Endothelial cell of umbilical vein (primary cell): ENCODE measurements at regions not wholly inside any gene's neighbourhood (a gene's known extent, or its start where the extent isn't known, plus 50 kb on each side); places are given as distances from the start of the nearest gene placed in this dataset.

Experiments
- BruUV-seq: library from RNA; stranded (reverse); fragments of 400-500 nt; replicated peaks from 2 replicates; lab custom pipeline; 2021; lab: Mats Ljungman, UMichigan
- CTCF ChIA-PET: fragments of 300-600, 350-600 bp; sonication (Branson Sonifier 250); formaldehyde crosslinking; loops from one replicate; lab custom pipeline; 2021; ENCODE audit warnings: antibody characterized with exemption, inconsistent platforms; lab: Charles Lee
- POLR2A ChIA-PET: fragments of 300-600, 350-600 bp; sonication (Branson Sonifier 250); formaldehyde crosslinking; loops from one replicate; lab custom pipeline; 2021; ENCODE audit warnings: antibody characterized with exemption, inconsistent platforms; lab: Charles Lee
- DNase-seq: peaks from one replicate; pipeline ENCODE4 v3.0.0-alpha.2; 2011; ENCODE audit warnings: low read depth, low spot score
- FAIRE-seq: peaks from 2 replicates; lab custom pipeline; 2011; peaks lifted over from hg19 to GRCh38; lab: Jason Lieb, UNC
- H2AFZ ChIP-seq: 2 replicates; pipeline ENCODE4 v1.6.0; 2012; ENCODE audit warnings: low read depth, low read length, control low read depth, inconsistent platforms
- H3K27ac ChIP-seq: 2 replicates; pipeline ENCODE4 v1.5.1; 2011; ENCODE audit warnings: low read depth, mild to moderate bottlenecking, control low read depth, low read length, moderate library complexity; ENCODE audit not compliant: insufficient read depth
- H3K27me3 ChIP-seq, 2 experiments: 2 replicates each; pipeline versions ENCODE4 v1.6.0 to v1.6.1; 2011; ENCODE audit warnings: low read length in 2 of 2, mixed read lengths in 1 of 2; ENCODE audit not compliant: control insufficient read depth in 2 of 2, insufficient read depth in 2 of 2
- H3K36me3 ChIP-seq, 2 experiments: 2 replicates in 1 of 2; 3 replicates in 1 of 2; pipeline ENCODE4 v1.5.1; 2011; ENCODE audit warnings: low read length in 2 of 2, mild to moderate bottlenecking in 1 of 2, moderate library complexity in 1 of 2; ENCODE audit not compliant: control insufficient read depth in 2 of 2, insufficient read depth in 2 of 2; ENCODE audit errors: extremely low read depth in 1 of 2
- H3K4me1 ChIP-seq: 3 replicates; pipeline ENCODE4 v1.5.1; 2011; ENCODE audit warnings: mild to moderate bottlenecking, low read length; ENCODE audit not compliant: control insufficient read depth, insufficient read depth; ENCODE audit errors: extremely low read depth
- H3K4me2 ChIP-seq: 2 replicates; pipeline ENCODE4 v1.6.1; 2011; ENCODE audit warnings: low read length, control low read depth, mixed read lengths; ENCODE audit not compliant: insufficient read depth
- H3K4me3 ChIP-seq, 3 experiments: fragments of 200-600 bp in 1 of 3; sonication (generic), shearing (Covaris generic) in 1 of 3; replicated peaks in 1 of 3; 2 replicates each; pipeline ENCODE4 v1.5.1; 2011 to 2016; ENCODE audit warnings: control low read depth in 3 of 3, low read length in 3 of 3, mild to moderate bottlenecking in 2 of 3, inconsistent platforms in 1 of 3, low read depth in 1 of 3, moderate library complexity in 1 of 3; ENCODE audit not compliant: insufficient read depth in 1 of 3
- H3K79me2 ChIP-seq: 2 replicates; pipeline ENCODE4 v1.6.0; 2012; ENCODE audit warnings: low read length, inconsistent platforms; ENCODE audit not compliant: control insufficient read depth, insufficient read depth
- H3K9ac ChIP-seq: replicated peaks from 2 replicates; pipeline ENCODE3; 2011; ENCODE audit warnings: low read length, control low read depth; ENCODE audit not compliant: insufficient read depth; ENCODE audit errors: extremely low read depth
- H3K9me1 ChIP-seq: replicated peaks from 3 replicates; pipeline ENCODE4 v1.6.0; 2011; ENCODE audit warnings: mild to moderate bottlenecking, low read length; ENCODE audit not compliant: control insufficient read depth, insufficient read depth; ENCODE audit errors: extremely low read depth
- H3K9me3 ChIP-seq: replicated peaks from 2 replicates; pipeline ENCODE4 v1.5.1; 2012; ENCODE audit warnings: low read length, inconsistent platforms; ENCODE audit not compliant: control insufficient read depth, insufficient read depth
- H4K20me1 ChIP-seq: replicated peaks from 2 replicates; pipeline ENCODE3; 2011; ENCODE audit warnings: mild to moderate bottlenecking, low read length; ENCODE audit not compliant: control insufficient read depth, insufficient read depth; ENCODE audit errors: extremely low read depth
- EZH2 ChIP-seq: IDR thresholded peaks from 2 replicates; pipeline ENCODE4 v1.6.1; 2012; ENCODE audit warnings: borderline replicate concordance, low read depth, mild to moderate bottlenecking, moderate library complexity, low read length, inconsistent platforms; ENCODE audit not compliant: severe bottlenecking
- FOS ChIP-seq: IDR thresholded peaks from 2 replicates; pipeline ENCODE4 v1.6.1; 2011; ENCODE audit warnings: mild to moderate bottlenecking, low read length, moderate library complexity, borderline replicate concordance; ENCODE audit not compliant: insufficient read depth
- GATA2 ChIP-seq: IDR thresholded peaks from 2 replicates; pipeline ENCODE4 v1.7.0; 2011; ENCODE audit warnings: low read depth, mild to moderate bottlenecking, moderate library complexity, mixed read lengths, low read length; ENCODE audit not compliant: insufficient read length, insufficient read depth
- JUN ChIP-seq: IDR thresholded peaks from 2 replicates; pipeline ENCODE4 v1.6.1; 2011; ENCODE audit warnings: borderline replicate concordance, low read depth; ENCODE audit not compliant: insufficient read length, insufficient read depth
- MYC ChIP-seq: IDR thresholded peaks from one replicate; pipeline ENCODE4 v1.6.1; 2011; ENCODE audit warnings: mild to moderate bottlenecking, low read depth, low read length
- POLR2A ChIP-seq: IDR thresholded peaks from 2 replicates; pipeline ENCODE4 v1.6.1; 2012; ENCODE audit warnings: low read depth, mild to moderate bottlenecking, control low read depth, low read length
- POLR2AphosphoS5 ChIP-seq: IDR thresholded peaks from 2 replicates; pipeline ENCODE4 v1.6.1; 2012; ENCODE audit warnings: low read depth, mild to moderate bottlenecking, control low read depth, low read length, moderate library complexity; ENCODE audit not compliant: insufficient read depth
- dilution Hi-C: fragments of 300-500 bp; cut with MboI; formaldehyde crosslinking; loops from one replicate; pipeline ENCODE4 v1.15.0; 2019; ENCODE audit warnings: low sequenced_read_pairs; ENCODE audit not compliant: extremely low pct_ligation_motif_present
- intact Hi-C: fragments of 100-400 bp; cut with micrococcal nuclease; formaldehyde crosslinking; loops from one replicate; pipeline ENCODE4 v1.10.0; 2022
- TF ChIP-seq, protein P1 (sequence below): IDR thresholded peaks from 2 replicates; pipeline ENCODE4 v1.6.1; 2011; ENCODE audit not compliant: insufficient read depth, insufficient read length
- TF ChIP-seq, protein P2 (sequence below), 2 donors: IDR thresholded peaks; 1 replicate in 1 of 2; 2 replicates in 1 of 2; pipeline ENCODE4 v1.5.1; 2011; ENCODE audit warnings: low read length in 2 of 2, mild to moderate bottlenecking in 2 of 2, moderate library complexity in 2 of 2, control low read depth in 1 of 2, inconsistent platforms in 1 of 2, low read depth in 1 of 2; ENCODE audit not compliant: insufficient read depth in 1 of 2; ENCODE audit errors: extremely low read depth in 1 of 2

DNA sequence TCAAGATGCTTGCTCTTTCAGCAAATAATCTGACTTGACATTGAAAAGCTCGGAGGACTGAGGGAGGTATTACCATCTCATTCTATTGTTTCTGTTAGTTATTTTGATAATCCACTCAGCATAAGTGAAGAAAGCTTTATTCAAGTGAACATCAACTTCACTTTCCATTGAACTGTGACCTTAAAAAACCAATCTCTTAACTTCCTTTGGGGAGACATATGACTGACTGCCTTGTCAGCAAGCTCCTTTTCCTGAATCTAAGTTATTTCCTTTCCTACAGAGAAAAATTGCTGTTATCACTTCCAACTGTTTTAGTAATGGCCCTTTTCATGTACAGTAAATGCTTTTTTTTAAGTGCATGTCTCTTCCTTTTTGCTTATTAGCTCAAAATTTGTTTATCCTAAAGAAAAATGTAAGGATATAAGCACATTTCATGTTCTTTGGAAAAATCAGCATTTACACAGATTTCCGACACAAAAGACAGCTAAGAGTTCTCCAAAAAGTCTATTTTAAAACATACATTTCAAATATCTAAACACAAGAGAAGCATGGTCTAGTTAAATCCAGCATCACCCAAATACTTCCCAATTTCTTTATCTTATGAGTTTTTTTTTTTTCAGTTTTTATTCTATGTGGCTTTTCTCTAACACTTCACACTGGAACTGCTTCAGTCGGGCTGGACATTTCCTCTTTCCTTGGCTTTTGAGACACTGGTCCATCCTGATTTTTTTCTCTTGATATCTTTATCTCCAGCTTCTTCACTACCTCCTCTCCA lies 117.9 kb upstream of the DAB2 start:
- Histone ChIP-seq H3K79me2 (no peaks in the 10 kb centered on the region), H3K27ac (peak overlapping the region; percentile 92), H3K4me3 (peak overlapping the region in 1 of 3 experiments; percentile 53), H3K4me2 (peak overlapping the region; percentile 88), H3K4me1 (peaks cover 39% of the 10 kb centered on the region), H3K36me3 (no peaks in the 10 kb centered on the region), H3K9me1 (no peaks in the 10 kb centered on the region), H4K20me1 (no peaks in the 10 kb centered on the region), H2AFZ (peak overlapping the region; percentile 48), H3K9me3 (no peaks in the 10 kb centered on the region), H3K9ac (peak overlapping the region; percentile 73), H3K27me3 (no peaks in the 10 kb centered on the region)
- intact Hi-C loops: loop anchor here (1.0 to 10.0 kb wide), 3 partner anchors 15 to 468 kb away; partner anchors contain the start of gene RICTOR
- TSS peak; percentile 83 for BruUV-seq
- dilution Hi-C loops: loop anchor here (25.0 kb wide), 1 partner anchor 130 kb away; the partner anchor contains the start of gene DAB2
- peak; percentile 75 for FAIRE-seq
- CTCF ChIA-PET: interaction anchor here (0.8 to 4.5 kb wide), 19 partner anchors 8 to 462 kb away, joined by 3 to 92 read pairs (median 4); partner anchors contain the start of gene DAB2
- DNase-seq: peak; percentile 82
- TF ChIP-seq FOS (peak; percentile 39), MYC (no peak), GATA2 (no peak), POLR2A (peak; percentile 18), POLR2AphosphoS5 (peak; percentile 32), JUN (peak; percentile 20), EZH2 (no peak)
- TF ChIP-seq, protein P1, sequence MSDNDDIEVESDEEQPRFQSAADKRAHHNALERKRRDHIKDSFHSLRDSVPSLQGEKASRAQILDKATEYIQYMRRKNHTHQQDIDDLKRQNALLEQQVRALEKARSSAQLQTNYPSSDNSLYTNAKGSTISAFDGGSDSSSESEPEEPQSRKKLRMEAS: no peak
- TF ChIP-seq, protein P2, sequence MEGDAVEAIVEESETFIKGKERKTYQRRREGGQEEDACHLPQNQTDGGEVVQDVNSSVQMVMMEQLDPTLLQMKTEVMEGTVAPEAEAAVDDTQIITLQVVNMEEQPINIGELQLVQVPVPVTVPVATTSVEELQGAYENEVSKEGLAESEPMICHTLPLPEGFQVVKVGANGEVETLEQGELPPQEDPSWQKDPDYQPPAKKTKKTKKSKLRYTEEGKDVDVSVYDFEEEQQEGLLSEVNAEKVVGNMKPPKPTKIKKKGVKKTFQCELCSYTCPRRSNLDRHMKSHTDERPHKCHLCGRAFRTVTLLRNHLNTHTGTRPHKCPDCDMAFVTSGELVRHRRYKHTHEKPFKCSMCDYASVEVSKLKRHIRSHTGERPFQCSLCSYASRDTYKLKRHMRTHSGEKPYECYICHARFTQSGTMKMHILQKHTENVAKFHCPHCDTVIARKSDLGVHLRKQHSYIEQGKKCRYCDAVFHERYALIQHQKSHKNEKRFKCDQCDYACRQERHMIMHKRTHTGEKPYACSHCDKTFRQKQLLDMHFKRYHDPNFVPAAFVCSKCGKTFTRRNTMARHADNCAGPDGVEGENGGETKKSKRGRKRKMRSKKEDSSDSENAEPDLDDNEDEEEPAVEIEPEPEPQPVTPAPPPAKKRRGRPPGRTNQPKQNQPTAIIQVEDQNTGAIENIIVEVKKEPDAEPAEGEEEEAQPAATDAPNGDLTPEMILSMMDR (IDR thresholded peaks at IDR 0.05; ENCODE audit: extremely low read depth in 1 of 2, insufficient read depth in 1 of 2, low read depth in 1 of 2, low read length in 2 of 2): no peak
- POLR2A ChIA-PET: interaction anchor here (0.7 to 3.2 kb wide), 7 partner anchors 9 to 271 kb away, joined by 3 to 50 read pairs (median 5); partner anchors contain the start of gene DAB2
